ENCODE measurements at regions not wholly inside any gene's neighbourhood (a gene's known extent, or its start where the extent isn't known, plus 50 kb on each side); places are given as distances from the start of the nearest gene placed in this dataset.

DNA sequence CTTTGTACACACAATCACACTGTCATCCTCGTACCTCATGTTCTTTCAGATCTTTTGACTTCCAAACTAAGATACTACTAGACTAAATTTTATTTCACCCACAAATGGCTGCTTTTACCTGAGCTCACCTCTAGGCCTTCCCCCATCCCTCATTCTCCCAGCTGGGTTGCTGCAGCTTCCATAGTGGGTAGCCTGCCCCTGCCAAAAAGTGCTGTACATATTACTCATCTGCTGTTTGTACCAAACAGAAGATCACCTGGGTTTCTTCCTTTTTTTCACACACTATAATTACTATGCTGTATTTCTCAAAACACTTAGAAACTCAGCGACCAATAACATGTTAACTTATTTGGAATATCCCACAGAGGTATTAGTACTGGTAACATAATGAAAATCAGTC lies 267.6 kb upstream of the PRDM1 start:
- Histone ChIP-seq H3K9me3 (ENCODE audit: control insufficient read depth, low read length) (no peaks in the 10 kb centered on the region), H3K27ac (ENCODE audit: low read depth in 1 of 2, low read length in 2 of 2) (no peak overlapping the region), H3K27me3 (ENCODE audit: control insufficient read depth in 1 of 2, insufficient read depth in 2 of 2, low read length in 1 of 2) (no peaks in the 10 kb centered on the region), H3K36me3 (ENCODE audit: control insufficient read depth in 1 of 2, insufficient read depth in 2 of 2, low read length in 1 of 2) (no peaks in the 10 kb centered on the region), H3K4me1 (ENCODE audit: control insufficient read depth in 1 of 2, insufficient read depth in 2 of 2, low read length in 2 of 2) (no peaks in the 10 kb centered on the region), H3K4me3 (ENCODE audit: low read length in 2 of 2) (no peak overlapping the region)
- intact Hi-C loops (cut with DNase I) = no loop called here
- DNase-seq = no peak
- ATAC-seq (ENCODE audit: low FRiP score) = no peak
- 92 to 93% methylated on average over 2 of the region's 2 CpGs for WGBS, 2 donors

DNA sequence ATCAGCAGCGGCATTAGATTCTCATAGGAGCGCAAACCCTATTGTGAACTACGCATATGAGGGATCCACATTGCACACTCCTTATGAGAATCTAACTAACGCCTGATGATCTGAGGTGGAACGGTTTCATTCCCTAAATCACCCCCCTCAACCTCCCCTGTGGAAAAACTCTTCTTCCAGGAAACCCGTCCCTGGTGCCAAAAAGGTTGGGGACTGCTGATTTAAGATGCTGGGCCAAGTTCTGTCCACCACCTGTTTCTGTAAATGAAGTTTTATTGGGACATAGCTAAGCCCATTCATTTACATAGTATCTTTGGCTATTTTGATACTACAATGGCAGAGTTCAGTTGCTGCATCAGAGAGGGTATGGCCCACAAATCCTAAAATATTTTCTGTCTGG lies 268.2 kb upstream of the PRDM1 start:
- intact Hi-C loops (cut with DNase I) = no loop called here
- Histone ChIP-seq H3K9me3 (ENCODE audit: control insufficient read depth, low read length) (no peaks in the 10 kb centered on the region), H3K36me3 (ENCODE audit: control insufficient read depth in 1 of 2, insufficient read depth in 2 of 2, low read length in 1 of 2) (no peaks in the 10 kb centered on the region), H3K4me3 (ENCODE audit: low read length in 2 of 2) (no peak overlapping the region), H3K4me1 (ENCODE audit: control insufficient read depth in 1 of 2, insufficient read depth in 2 of 2, low read length in 2 of 2) (no peaks in the 10 kb centered on the region), H3K27me3 (ENCODE audit: control insufficient read depth in 1 of 2, insufficient read depth in 2 of 2, low read length in 1 of 2) (no peaks in the 10 kb centered on the region), H3K27ac (ENCODE audit: low read depth in 1 of 2, low read length in 2 of 2) (no peak overlapping the region)
- 92 to 94% methylated on average over 6 of the region's 6 CpGs for WGBS, 2 donors
- ATAC-seq (ENCODE audit: low FRiP score) (no peak), DNase-seq (no peak)

DNA sequence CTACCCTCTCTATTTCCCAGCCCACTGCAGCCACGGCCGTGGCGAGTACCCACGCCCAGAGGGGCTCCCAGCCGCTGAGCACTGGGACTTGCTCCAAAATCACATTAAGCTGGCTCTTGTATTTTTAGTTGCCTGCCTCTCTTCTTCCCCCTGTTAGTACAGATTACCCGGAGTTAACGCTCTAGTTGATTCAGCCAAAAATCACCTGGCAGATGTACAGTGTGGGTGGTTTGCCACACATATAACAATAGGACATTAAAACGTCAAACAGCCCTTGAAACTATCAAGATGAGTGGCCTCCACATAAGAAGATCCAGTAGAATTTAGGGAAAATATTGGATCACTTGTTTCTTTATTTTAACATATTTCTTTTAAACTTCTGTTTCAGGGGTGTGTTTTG lies 268.8 kb upstream of the PRDM1 start:
- Histone ChIP-seq H3K27me3 (ENCODE audit: control insufficient read depth in 1 of 2, insufficient read depth in 2 of 2, low read length in 1 of 2) (no peaks in the 10 kb centered on the region), H3K36me3 (ENCODE audit: control insufficient read depth in 1 of 2, insufficient read depth in 2 of 2, low read length in 1 of 2) (no peaks in the 10 kb centered on the region), H3K27ac (ENCODE audit: low read depth in 1 of 2, low read length in 2 of 2) (no peak overlapping the region), H3K4me3 (ENCODE audit: low read length in 2 of 2) (no peak overlapping the region), H3K9me3 (ENCODE audit: control insufficient read depth, low read length) (no peaks in the 10 kb centered on the region), H3K4me1 (ENCODE audit: control insufficient read depth in 1 of 2, insufficient read depth in 2 of 2, low read length in 2 of 2) (no peaks in the 10 kb centered on the region)
- ATAC-seq (ENCODE audit: low FRiP score) (no peak), DNase-seq (no peak)
- intact Hi-C loops (cut with DNase I) = no loop called here
- WGBS, 2 donors = 26 to 36% methylated on average over 8 of the region's 8 CpGs

DNA sequence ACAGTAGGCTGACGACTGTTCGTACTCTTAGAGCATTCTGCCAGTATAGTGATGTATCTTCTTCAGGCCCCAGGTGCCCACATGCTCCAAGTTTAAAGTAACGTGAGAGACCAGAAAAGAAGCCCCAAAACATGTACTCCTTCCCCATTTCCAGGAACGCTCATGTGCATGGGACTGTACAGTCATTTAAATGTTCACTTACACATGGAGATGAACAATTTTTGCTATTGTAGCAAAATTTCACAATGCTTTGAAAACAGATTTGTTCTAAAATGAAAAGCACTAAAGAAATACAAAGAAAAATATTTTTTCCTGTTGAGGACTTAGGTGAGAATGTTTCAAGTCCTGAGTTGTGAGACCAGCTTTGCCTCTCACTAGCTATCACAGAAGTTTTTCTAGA lies 269.3 kb upstream of the PRDM1 start:
- no peaks in the 10 kb centered on the region for H3K9me3 ChIP-seq (ENCODE audit: control insufficient read depth, low read length)
- ATAC-seq (ENCODE audit: low FRiP score) = no peak
- no peak overlapping the region for H3K4me3 ChIP-seq (ENCODE audit: low read length in 2 of 2)
- H3K4me1 ChIP-seq (ENCODE audit: control insufficient read depth in 1 of 2, insufficient read depth in 2 of 2, low read length in 2 of 2) = no peaks in the 10 kb centered on the region
- 77 to 79% methylated on average over 4 of the region's 4 CpGs for WGBS, 2 donors
- intact Hi-C loops (cut with DNase I) = no loop called here
- H3K27ac ChIP-seq (ENCODE audit: low read depth in 1 of 2, low read length in 2 of 2) = no peak overlapping the region
- H3K36me3 ChIP-seq (ENCODE audit: control insufficient read depth in 1 of 2, insufficient read depth in 2 of 2, low read length in 1 of 2) = no peaks in the 10 kb centered on the region
- no peaks in the 10 kb centered on the region for H3K27me3 ChIP-seq (ENCODE audit: control insufficient read depth in 1 of 2, insufficient read depth in 2 of 2, low read length in 1 of 2)
- DNase-seq = no peak

DNA sequence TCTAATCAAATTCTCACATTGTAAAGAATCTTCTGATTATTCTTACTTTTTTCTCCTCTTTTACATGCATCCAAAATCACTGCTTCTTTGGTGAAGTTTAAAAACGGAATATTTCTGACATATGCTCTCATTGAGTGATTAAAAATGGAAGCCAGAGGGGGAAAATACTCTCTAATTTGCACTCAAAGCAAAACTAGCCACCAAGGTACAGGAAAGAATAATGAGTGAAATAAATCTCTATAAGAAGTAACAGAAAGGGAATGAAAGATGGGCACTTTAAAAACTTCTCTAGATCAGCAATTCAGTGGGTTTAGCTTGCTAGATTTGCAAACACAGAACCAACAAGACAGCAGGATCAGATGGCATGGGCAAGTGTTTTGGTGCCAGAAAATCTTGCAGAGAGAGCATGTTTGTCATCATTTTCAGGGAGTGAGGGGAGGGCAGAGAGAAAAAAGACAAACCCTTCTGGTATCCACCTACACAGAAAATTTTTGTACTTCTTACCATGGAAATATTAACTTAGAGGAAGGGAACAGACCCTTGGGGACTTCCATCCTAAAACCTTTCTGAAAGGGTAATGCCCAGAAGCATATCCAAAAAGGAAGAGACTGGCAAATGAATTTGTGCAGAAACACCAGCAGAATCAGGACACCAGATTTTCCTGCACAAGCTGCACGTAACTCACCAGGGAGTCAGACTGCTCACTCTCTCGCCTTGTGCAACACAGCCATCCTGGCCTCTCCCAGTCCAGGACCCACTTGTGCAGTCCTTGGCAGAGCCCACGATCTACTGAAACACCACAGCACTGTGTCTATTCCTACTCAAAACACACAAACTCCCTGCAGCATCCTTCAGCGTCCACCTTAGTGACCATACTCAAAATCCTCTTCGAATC lies 270.2 kb upstream of the PRDM1 start:
- H3K4me3 ChIP-seq (ENCODE audit: low read length in 2 of 2) = no peak overlapping the region
- H3K27ac ChIP-seq (ENCODE audit: low read depth in 1 of 2, low read length in 2 of 2) = no peak overlapping the region
- no peak for ATAC-seq (ENCODE audit: low FRiP score)
- WGBS, 2 donors = 82 to 83% methylated on average over 6 of the region's 6 CpGs
- no peaks in the 10 kb centered on the region for H3K36me3 ChIP-seq (ENCODE audit: control insufficient read depth in 1 of 2, insufficient read depth in 2 of 2, low read length in 1 of 2)
- no peaks in the 10 kb centered on the region for H3K9me3 ChIP-seq (ENCODE audit: control insufficient read depth, low read length)
- no peaks in the 10 kb centered on the region for H3K27me3 ChIP-seq (ENCODE audit: control insufficient read depth in 1 of 2, insufficient read depth in 2 of 2, low read length in 1 of 2)
- no peaks in the 10 kb centered on the region for H3K4me1 ChIP-seq (ENCODE audit: control insufficient read depth in 1 of 2, insufficient read depth in 2 of 2, low read length in 2 of 2)
- intact Hi-C loops (cut with DNase I) = no loop called here
- no peak for DNase-seq

DNA sequence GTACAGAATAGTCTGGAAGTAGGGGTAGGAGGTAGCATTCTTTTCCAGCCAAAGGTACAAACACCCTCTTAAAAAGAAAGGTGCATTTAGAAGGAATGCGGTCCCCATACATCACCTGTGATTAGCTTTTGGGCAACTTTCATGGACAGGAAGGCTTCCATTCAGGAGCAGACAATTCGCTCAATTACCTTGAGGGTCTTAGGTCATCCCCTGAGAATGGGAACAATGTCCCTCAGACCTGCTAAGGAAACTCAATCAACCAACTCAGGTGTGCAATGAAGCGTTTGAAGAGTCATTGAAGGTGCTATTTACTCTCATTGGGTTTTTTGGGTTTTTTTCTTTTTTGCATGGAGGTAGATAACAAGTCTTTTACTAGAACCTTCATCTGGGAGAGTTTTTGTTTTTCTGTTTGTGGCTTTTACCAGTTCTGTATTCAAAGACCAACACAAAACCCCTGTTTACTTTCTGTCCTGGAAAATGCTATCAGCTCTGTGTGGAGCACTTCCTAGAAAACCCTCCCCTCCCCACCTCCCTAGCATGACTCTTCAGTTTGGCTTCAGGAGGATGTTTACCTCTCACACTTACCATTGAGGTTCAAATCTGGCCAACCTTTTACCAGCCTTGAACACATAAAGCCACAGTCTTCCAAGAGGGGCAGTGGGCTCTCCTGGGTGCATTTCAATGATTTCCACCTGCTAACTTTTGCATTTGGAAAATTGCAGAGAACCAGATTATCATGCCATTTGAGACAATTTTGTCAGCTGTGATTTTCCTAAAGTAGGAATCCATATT lies 271.2 kb upstream of the PRDM1 start:
- H3K9me3 ChIP-seq (ENCODE audit: control insufficient read depth, low read length) = no peaks in the 10 kb centered on the region
- ATAC-seq (ENCODE audit: low FRiP score) = no peak
- H3K36me3 ChIP-seq (ENCODE audit: control insufficient read depth in 1 of 2, insufficient read depth in 2 of 2, low read length in 1 of 2) = no peaks in the 10 kb centered on the region
- intact Hi-C loops (cut with DNase I) = no loop called here
- WGBS, 2 donors = 94 to 96% methylated on average over 3 of the region's 3 CpGs
- no peaks in the 10 kb centered on the region for H3K4me1 ChIP-seq (ENCODE audit: control insufficient read depth in 1 of 2, insufficient read depth in 2 of 2, low read length in 2 of 2)
- DNase-seq = no peak
- no peaks in the 10 kb centered on the region for H3K27me3 ChIP-seq (ENCODE audit: control insufficient read depth in 1 of 2, insufficient read depth in 2 of 2, low read length in 1 of 2)
- no peak overlapping the region for H3K27ac ChIP-seq (ENCODE audit: low read depth in 1 of 2, low read length in 2 of 2)
- H3K4me3 ChIP-seq (ENCODE audit: low read length in 2 of 2) = no peak overlapping the region

DNA sequence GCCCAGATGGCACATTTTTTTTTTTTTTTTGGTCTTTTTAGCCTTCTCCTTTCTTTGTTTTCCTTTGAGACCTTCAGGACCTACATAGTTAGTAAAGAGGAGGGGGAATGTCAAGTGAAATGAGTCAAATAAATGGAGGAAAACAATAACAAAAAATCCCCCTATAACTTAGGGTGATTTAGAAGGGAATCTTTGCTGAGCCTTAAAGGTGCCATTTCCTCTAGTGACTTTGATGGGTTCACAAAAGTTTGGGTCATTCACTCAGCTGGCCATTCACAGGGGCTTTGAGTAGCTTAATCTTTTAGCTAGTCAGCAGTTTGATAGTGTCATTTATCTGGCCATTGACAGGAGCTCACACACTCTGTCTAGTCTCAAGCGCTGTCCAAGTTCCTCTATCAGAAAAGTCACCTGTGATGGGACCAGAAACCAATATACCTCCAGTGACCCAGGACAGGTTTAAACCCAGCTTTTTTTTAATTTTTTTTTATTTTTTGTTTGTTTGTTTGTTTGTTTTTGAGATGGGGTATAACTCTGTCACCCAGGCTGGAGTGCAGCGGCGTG lies 275.1 kb upstream of the PRDM1 start:
- Histone ChIP-seq H3K9me3 (ENCODE audit: control insufficient read depth, low read length) (no peaks in the 10 kb centered on the region), H3K4me1 (ENCODE audit: control insufficient read depth in 1 of 2, insufficient read depth in 2 of 2, low read length in 2 of 2) (no peaks in the 10 kb centered on the region), H3K27ac (ENCODE audit: low read depth in 1 of 2, low read length in 2 of 2) (no peak overlapping the region), H3K36me3 (ENCODE audit: control insufficient read depth in 1 of 2, insufficient read depth in 2 of 2, low read length in 1 of 2) (no peaks in the 10 kb centered on the region), H3K4me3 (ENCODE audit: low read length in 2 of 2) (no peak overlapping the region), H3K27me3 (ENCODE audit: control insufficient read depth in 1 of 2, insufficient read depth in 2 of 2, low read length in 1 of 2) (no peaks in the 10 kb centered on the region)
- no peak for ATAC-seq (ENCODE audit: low FRiP score)
- 91 to 95% methylated on average over 3 of the region's 3 CpGs for WGBS, 2 donors
- DNase-seq = no peak
- intact Hi-C loops (cut with DNase I) = no loop called here

DNA sequence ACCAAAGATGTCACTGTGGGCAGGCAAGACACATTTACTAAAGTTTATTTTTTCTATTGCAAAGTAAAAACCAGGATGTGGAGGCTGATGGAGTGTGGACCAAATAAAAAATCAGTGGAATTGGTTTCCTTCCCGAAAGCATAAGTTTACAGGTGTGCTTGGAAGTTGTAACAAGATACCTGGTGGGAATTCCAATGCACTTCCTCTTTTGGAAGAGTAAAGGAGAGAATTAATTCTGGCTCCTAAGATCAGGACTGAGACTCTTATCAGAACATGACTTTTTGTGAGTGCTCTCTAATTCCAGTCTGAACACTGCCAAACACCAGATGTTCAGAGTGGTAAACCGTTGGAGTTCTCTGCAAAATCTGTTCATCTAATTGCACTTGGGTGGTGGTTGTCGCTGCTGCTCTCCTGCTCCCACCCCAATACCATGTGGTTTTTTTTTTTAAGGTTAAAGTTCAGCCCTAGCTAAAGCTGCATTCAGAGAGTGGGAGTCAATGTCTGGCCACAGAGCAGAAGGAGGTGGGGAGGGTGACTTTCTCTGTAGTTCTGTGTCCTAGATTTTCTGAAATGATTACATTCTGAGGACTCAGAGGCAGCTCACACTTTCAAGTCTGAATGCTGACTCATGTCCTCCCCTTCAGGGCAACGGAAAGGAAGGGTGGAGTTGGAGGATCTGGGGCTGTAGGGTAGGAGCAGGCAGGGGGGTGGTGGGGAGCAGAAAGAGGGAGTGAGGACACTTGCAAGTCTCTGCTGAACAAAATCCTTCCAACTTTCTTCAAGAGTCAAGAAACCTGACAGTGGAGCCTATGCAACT lies 275.8 kb upstream of the PRDM1 start:
- Histone ChIP-seq H3K27ac (ENCODE audit: low read depth in 1 of 2, low read length in 2 of 2) (no peak overlapping the region), H3K9me3 (ENCODE audit: control insufficient read depth, low read length) (no peaks in the 10 kb centered on the region), H3K4me3 (ENCODE audit: low read length in 2 of 2) (no peak overlapping the region), H3K27me3 (ENCODE audit: control insufficient read depth in 1 of 2, insufficient read depth in 2 of 2, low read length in 1 of 2) (no peaks in the 10 kb centered on the region), H3K4me1 (ENCODE audit: control insufficient read depth in 1 of 2, insufficient read depth in 2 of 2, low read length in 2 of 2) (no peaks in the 10 kb centered on the region), H3K36me3 (ENCODE audit: control insufficient read depth in 1 of 2, insufficient read depth in 2 of 2, low read length in 1 of 2) (no peaks in the 10 kb centered on the region)
- peak; percentile 50 for ATAC-seq (ENCODE audit: low FRiP score)
- WGBS, 2 donors = 30 to 35% methylated on average over 4 of the region's 4 CpGs
- DNase-seq = peak in 1 of 2 donors; percentile 62
- intact Hi-C loops (cut with DNase I) = no loop called here

Data from aorta (tissue), 5 donors.